ENCODE measurements at regions not wholly inside any gene's neighbourhood (a gene's known extent, or its start where the extent isn't known, plus 50 kb on each side); places are given as distances from the start of the nearest gene placed in this dataset.

GRCh38 chr2:8078705-8079104 is 603.2 kb upstream of the ID2 start:
- TF ChIP-seq ATF3 (IDR thresholded peaks at IDR 0.05) (no peak), MAX (IDR thresholded peaks at IDR 0.05) (no peak), RXRA (IDR thresholded peaks at IDR 0.05) (no peak), YY1 (IDR thresholded peaks at IDR 0.05) (no peak), NR2F2 (IDR thresholded peaks at IDR 0.05) (no peak), HNF4G (IDR thresholded peaks at IDR 0.05) (no peak), ZBTB33 (IDR thresholded peaks at IDR 0.05) (no peak), TAF1 (conservative IDR thresholded peaks at IDR 0.05) (no peak), SP1 (IDR thresholded peaks at IDR 0.05) (no peak), FOXA2 (IDR thresholded peaks at IDR 0.05) (no peak)
- TF ChIP-seq, protein P1, sequence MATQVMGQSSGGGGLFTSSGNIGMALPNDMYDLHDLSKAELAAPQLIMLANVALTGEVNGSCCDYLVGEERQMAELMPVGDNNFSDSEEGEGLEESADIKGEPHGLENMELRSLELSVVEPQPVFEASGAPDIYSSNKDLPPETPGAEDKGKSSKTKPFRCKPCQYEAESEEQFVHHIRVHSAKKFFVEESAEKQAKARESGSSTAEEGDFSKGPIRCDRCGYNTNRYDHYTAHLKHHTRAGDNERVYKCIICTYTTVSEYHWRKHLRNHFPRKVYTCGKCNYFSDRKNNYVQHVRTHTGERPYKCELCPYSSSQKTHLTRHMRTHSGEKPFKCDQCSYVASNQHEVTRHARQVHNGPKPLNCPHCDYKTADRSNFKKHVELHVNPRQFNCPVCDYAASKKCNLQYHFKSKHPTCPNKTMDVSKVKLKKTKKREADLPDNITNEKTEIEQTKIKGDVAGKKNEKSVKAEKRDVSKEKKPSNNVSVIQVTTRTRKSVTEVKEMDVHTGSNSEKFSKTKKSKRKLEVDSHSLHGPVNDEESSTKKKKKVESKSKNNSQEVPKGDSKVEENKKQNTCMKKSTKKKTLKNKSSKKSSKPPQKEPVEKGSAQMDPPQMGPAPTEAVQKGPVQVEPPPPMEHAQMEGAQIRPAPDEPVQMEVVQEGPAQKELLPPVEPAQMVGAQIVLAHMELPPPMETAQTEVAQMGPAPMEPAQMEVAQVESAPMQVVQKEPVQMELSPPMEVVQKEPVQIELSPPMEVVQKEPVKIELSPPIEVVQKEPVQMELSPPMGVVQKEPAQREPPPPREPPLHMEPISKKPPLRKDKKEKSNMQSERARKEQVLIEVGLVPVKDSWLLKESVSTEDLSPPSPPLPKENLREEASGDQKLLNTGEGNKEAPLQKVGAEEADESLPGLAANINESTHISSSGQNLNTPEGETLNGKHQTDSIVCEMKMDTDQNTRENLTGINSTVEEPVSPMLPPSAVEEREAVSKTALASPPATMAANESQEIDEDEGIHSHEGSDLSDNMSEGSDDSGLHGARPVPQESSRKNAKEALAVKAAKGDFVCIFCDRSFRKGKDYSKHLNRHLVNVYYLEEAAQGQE (IDR thresholded peaks at IDR 0.05): no peak
- Histone ChIP-seq H3K27ac (ENCODE audit: low read depth in 1 of 2, low read length in 2 of 2) (no peak overlapping the region), H3K4me3 (ENCODE audit: low read depth in 1 of 3, low read length in 3 of 3) (no peak overlapping the region), H3K27me3 (ENCODE audit: control insufficient read depth in 4 of 4, insufficient read depth in 4 of 4, low read length in 3 of 4) (no peaks in the 10 kb centered on the region), H3K9me3 (ENCODE audit: control insufficient read depth in 4 of 4, low read length in 3 of 4) (no peaks in the 10 kb centered on the region), H3K9ac (ENCODE audit: low read depth in 1 of 2, low read length in 2 of 2) (no peak overlapping the region), H3K36me3 (ENCODE audit: control insufficient read depth in 4 of 4, insufficient read depth in 3 of 4, low read depth in 1 of 4, low read length in 3 of 4) (no peaks in the 10 kb centered on the region), H3K4me1 (ENCODE audit: control insufficient read depth in 4 of 4, insufficient read depth in 4 of 4, low read length in 3 of 4) (no peaks in the 10 kb centered on the region)
- DNase-seq (ENCODE audit: low spot score): no peak
- WGBS: 97% methylated on average over 2 of the region's 2 CpGs

GRCh38 chr2:8080063-8080462 is 601.8 kb upstream of the ID2 start:
- Histone ChIP-seq H3K27ac (ENCODE audit: low read depth in 1 of 2, low read length in 2 of 2) (no peak overlapping the region), H3K36me3 (ENCODE audit: control insufficient read depth in 4 of 4, insufficient read depth in 3 of 4, low read depth in 1 of 4, low read length in 3 of 4) (no peaks in the 10 kb centered on the region), H3K9ac (ENCODE audit: low read depth in 1 of 2, low read length in 2 of 2) (no peak overlapping the region), H3K9me3 (ENCODE audit: control insufficient read depth in 4 of 4, low read length in 3 of 4) (no peaks in the 10 kb centered on the region), H3K27me3 (ENCODE audit: control insufficient read depth in 4 of 4, insufficient read depth in 4 of 4, low read length in 3 of 4) (no peaks in the 10 kb centered on the region), H3K4me1 (ENCODE audit: control insufficient read depth in 4 of 4, insufficient read depth in 4 of 4, low read length in 3 of 4) (no peaks in the 10 kb centered on the region), H3K4me3 (ENCODE audit: low read depth in 1 of 3, low read length in 3 of 3) (no peak overlapping the region)
- no peak for DNase-seq (ENCODE audit: low spot score)
- TF ChIP-seq, protein P1 (IDR thresholded peaks at IDR 0.05): no peak
- no peak for TF ChIP-seq SP1 (IDR thresholded peaks at IDR 0.05)
- no peak for TF ChIP-seq ATF3 (IDR thresholded peaks at IDR 0.05)
- TF ChIP-seq YY1 (IDR thresholded peaks at IDR 0.05): no peak
- no peak for TF ChIP-seq FOXA2 (IDR thresholded peaks at IDR 0.05)
- no peak for TF ChIP-seq MAX (IDR thresholded peaks at IDR 0.05)
- no peak for TF ChIP-seq ZBTB33 (IDR thresholded peaks at IDR 0.05)
- TF ChIP-seq FOXA1 (IDR thresholded peaks at IDR 0.05): no peak
- no peak for TF ChIP-seq HNF4G (IDR thresholded peaks at IDR 0.05)
- TF ChIP-seq RXRA (IDR thresholded peaks at IDR 0.05): no peak
- no peak for TF ChIP-seq HNF4A (conservative IDR thresholded peaks at IDR 0.05)
- TF ChIP-seq NR2F2 (IDR thresholded peaks at IDR 0.05): no peak
- TF ChIP-seq RAD21 (IDR thresholded peaks at IDR 0.05): no peak
- no peak for TF ChIP-seq TAF1 (conservative IDR thresholded peaks at IDR 0.05)
